ENCODE measurements at regions not wholly inside any gene's neighbourhood (a gene's known extent, or its start where the extent isn't known, plus 50 kb on each side); places are given as distances from the start of the nearest gene placed in this dataset.

GRCh38 chr5:133696006-133696584 lies 83.8 kb upstream of the FSTL4 start:
- Histone ChIP-seq H3K4me3 (ENCODE audit: low read length) (no peak overlapping the region), H3K4me1 (ENCODE audit: control insufficient read depth, insufficient read depth, low read length) (no peaks in the 10 kb centered on the region), H3K9me3 (ENCODE audit: control insufficient read depth, low read length) (peaks cover 8% of the 10 kb centered on the region), H3K36me3 (ENCODE audit: control insufficient read depth, insufficient read depth, low read length, severe bottlenecking) (no peaks in the 10 kb centered on the region), H3K27me3 (replicated peaks; ENCODE audit: control insufficient read depth, insufficient read depth, low read length) (peaks cover 68% of the 10 kb centered on the region), H3K9ac (ENCODE audit: low read length) (no peak overlapping the region)
- DNase-seq (ENCODE audit: low read depth) = no peak

DNA sequence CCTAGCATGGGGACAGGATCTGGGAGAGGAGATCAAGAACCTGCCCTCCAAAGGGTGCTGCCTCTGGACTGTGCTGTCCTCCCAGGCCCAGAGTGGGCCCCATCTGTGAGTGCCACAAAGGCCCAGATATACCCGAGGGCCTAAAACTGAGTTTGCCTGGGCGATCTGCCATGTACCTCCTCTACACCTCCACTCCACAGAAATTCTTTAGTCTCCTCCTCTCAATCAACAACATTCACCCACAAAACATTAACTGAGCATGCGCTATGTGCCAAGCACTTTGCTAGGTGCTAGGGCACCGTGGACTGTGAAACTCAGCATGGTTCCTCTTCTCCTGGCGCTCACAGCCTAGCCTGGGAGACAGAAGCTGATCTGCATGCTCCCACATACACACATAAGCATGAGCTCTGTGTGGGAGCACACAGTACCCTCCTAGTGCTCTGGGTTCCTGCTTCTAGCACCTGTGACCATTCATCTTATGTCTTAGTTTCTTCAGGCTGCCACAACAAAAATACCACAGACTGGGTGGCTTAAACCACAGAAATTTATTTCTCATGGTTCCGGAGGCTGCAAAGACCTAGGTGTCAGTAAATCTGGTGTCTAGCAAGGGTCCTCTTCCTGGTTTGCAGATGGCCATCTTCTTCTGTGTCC lies 82.0 kb upstream of the FSTL4 start:
- H3K4me1 ChIP-seq (ENCODE audit: control insufficient read depth, insufficient read depth, low read length) = no peaks in the 10 kb centered on the region
- H3K9me3 ChIP-seq (ENCODE audit: control insufficient read depth, low read length) = peaks cover 8% of the 10 kb centered on the region
- no peak overlapping the region for H3K9ac ChIP-seq (ENCODE audit: low read length)
- H3K4me3 ChIP-seq (ENCODE audit: low read length) = no peak overlapping the region
- no peaks in the 10 kb centered on the region for H3K36me3 ChIP-seq (ENCODE audit: control insufficient read depth, insufficient read depth, low read length, severe bottlenecking)
- DNase-seq (ENCODE audit: low read depth) = no peak
- peaks cover 78% of the 10 kb centered on the region for H3K27me3 ChIP-seq (replicated peaks; ENCODE audit: control insufficient read depth, insufficient read depth, low read length)

DNA sequence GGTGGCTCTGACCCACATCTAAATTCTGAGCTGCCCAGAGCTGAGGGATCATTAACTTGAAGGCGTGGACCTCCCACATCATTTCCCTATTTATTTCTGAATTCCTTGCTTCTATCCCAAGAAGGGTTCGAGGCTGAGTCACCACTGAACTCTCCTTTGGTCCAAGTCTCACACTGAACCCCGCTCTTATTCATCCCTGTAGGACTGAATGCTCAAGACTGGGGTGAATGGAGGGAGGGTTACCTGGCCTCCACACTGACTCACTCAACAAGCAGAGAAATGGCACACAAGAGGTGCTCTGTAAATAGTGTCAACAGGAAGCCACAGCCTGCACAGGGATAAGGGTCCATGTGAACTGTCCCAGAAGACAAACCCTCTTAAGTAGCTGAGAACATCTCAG lies 79.1 kb upstream of the FSTL4 start:
- Histone ChIP-seq H3K9me3 (ENCODE audit: control insufficient read depth, low read length) (peaks cover 8% of the 10 kb centered on the region), H3K36me3 (ENCODE audit: control insufficient read depth, insufficient read depth, low read length, severe bottlenecking) (no peaks in the 10 kb centered on the region), H3K4me1 (ENCODE audit: control insufficient read depth, insufficient read depth, low read length) (no peaks in the 10 kb centered on the region), H3K27me3 (replicated peaks; ENCODE audit: control insufficient read depth, insufficient read depth, low read length) (peaks cover 84% of the 10 kb centered on the region), H3K9ac (ENCODE audit: low read length) (no peak overlapping the region), H3K4me3 (ENCODE audit: low read length) (no peak overlapping the region)
- DNase-seq (ENCODE audit: low read depth) = no peak

DNA sequence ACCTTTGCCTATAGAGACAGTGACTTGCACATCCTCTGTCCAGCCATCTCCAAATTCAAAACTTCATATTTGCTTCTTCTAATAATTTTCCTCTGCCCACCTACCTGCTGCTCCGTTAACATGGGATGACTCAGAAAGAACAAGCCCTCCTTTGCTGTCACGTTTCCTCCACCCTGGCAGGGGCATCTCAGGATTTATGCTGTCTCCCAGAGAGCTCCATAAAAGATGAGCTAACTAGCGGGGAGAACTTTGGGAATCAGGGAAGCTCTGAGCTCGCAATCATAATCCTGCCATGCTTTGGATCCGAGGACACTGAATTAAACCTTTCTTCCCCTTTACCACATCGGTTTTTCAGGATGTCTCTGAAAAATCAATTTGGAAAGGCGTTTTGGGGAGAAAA lies 78.4 kb upstream of the FSTL4 start:
- peaks cover 84% of the 10 kb centered on the region for H3K27me3 ChIP-seq (replicated peaks; ENCODE audit: control insufficient read depth, insufficient read depth, low read length)
- DNase-seq (ENCODE audit: low read depth) = no peak
- no peaks in the 10 kb centered on the region for H3K4me1 ChIP-seq (ENCODE audit: control insufficient read depth, insufficient read depth, low read length)
- no peak overlapping the region for H3K9ac ChIP-seq (ENCODE audit: low read length)
- H3K36me3 ChIP-seq (ENCODE audit: control insufficient read depth, insufficient read depth, low read length, severe bottlenecking) = no peaks in the 10 kb centered on the region
- H3K4me3 ChIP-seq (ENCODE audit: low read length) = no peak overlapping the region
- peaks cover 8% of the 10 kb centered on the region for H3K9me3 ChIP-seq (ENCODE audit: control insufficient read depth, low read length)

DNA sequence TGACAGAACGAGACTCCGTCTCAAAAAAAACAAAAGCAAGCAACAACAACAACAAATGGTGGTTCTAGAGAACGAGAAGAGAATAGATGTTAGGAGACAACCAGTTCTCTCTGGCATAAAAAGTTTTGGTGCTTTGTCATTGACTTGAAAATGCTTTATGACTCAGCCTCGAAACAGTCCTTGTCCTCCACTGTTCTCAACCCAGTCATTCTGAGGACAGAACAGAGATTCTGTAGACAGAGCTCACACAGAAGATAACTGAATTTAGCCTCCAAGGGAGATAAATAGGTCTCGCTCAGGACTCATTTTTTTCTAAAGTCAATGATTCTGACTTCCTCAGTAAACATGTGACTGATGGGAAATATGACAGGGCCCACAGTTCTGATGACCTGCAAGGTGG lies 76.0 kb upstream of the FSTL4 start:
- peaks cover 91% of the 10 kb centered on the region for H3K27me3 ChIP-seq (replicated peaks; ENCODE audit: control insufficient read depth, insufficient read depth, low read length)
- H3K9ac ChIP-seq (ENCODE audit: low read length) = no peak overlapping the region
- DNase-seq (ENCODE audit: low read depth) = no peak
- H3K9me3 ChIP-seq (ENCODE audit: control insufficient read depth, low read length) = peaks cover 8% of the 10 kb centered on the region
- no peak overlapping the region for H3K4me3 ChIP-seq (ENCODE audit: low read length)
- no peaks in the 10 kb centered on the region for H3K36me3 ChIP-seq (ENCODE audit: control insufficient read depth, insufficient read depth, low read length, severe bottlenecking)
- no peaks in the 10 kb centered on the region for H3K4me1 ChIP-seq (ENCODE audit: control insufficient read depth, insufficient read depth, low read length)

GRCh38 chr5:133687212-133688061 lies 75.1 kb upstream of the FSTL4 start:
- Histone ChIP-seq H3K36me3 (ENCODE audit: control insufficient read depth, insufficient read depth, low read length, severe bottlenecking) (no peaks in the 10 kb centered on the region), H3K9ac (ENCODE audit: low read length) (no peak overlapping the region), H3K9me3 (ENCODE audit: control insufficient read depth, low read length) (peaks cover 2% of the 10 kb centered on the region), H3K4me3 (ENCODE audit: low read length) (no peak overlapping the region), H3K27me3 (replicated peaks; ENCODE audit: control insufficient read depth, insufficient read depth, low read length) (peaks cover 87% of the 10 kb centered on the region), H3K4me1 (ENCODE audit: control insufficient read depth, insufficient read depth, low read length) (no peaks in the 10 kb centered on the region)
- DNase-seq (ENCODE audit: low read depth) = no peak

- Histone ChIP-seq H3K9me3 (ENCODE audit: control insufficient read depth, low read length) (no peaks in the 10 kb centered on the region), H3K9ac (ENCODE audit: low read length) (no peak overlapping the region), H3K4me3 (ENCODE audit: low read length) (no peak overlapping the region), H3K27me3 (replicated peaks; ENCODE audit: control insufficient read depth, insufficient read depth, low read length) (peaks cover 87% of the 10 kb centered on the region), H3K4me1 (ENCODE audit: control insufficient read depth, insufficient read depth, low read length) (no peaks in the 10 kb centered on the region), H3K36me3 (ENCODE audit: control insufficient read depth, insufficient read depth, low read length, severe bottlenecking) (no peaks in the 10 kb centered on the region)
- DNase-seq (ENCODE audit: low read depth) = no peak
Observed at GRCh38 chr5:133686566-133686965, 74.2 kb upstream of the FSTL4 start.

DNA sequence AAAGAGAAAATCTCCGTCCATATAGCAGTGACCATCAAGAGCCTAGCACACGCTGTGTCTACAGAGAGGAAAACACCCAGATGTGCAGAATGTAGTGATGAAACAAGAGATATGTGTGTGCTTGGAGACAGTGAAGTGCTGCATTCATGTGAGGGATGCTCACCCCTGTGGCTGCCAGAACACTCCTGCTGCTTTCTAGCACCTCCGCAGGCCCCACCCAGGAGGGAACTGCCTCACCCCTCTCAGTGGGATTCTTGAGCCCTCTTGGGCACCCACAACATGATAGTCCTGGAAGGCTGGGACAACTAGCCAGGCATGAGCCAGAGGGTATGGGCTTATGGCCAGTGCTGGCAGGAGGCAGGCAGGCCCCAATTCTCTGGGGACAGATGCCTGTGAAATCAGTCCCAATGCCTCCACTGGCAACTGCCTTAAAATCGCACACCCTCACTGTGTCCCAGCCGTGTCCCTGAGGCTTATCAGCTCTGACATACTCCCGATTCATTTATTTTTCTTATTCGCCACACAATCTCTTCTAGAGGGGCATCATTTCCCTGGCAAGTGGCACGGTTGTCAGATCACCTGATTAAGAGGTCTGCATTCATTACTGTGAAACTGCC lies 73.2 kb upstream of the FSTL4 start:
- Histone ChIP-seq H3K36me3 (ENCODE audit: control insufficient read depth, insufficient read depth, low read length, severe bottlenecking) (no peaks in the 10 kb centered on the region), H3K9ac (ENCODE audit: low read length) (no peak overlapping the region), H3K27me3 (replicated peaks; ENCODE audit: control insufficient read depth, insufficient read depth, low read length) (peaks cover 87% of the 10 kb centered on the region), H3K4me1 (ENCODE audit: control insufficient read depth, insufficient read depth, low read length) (no peaks in the 10 kb centered on the region), H3K9me3 (ENCODE audit: control insufficient read depth, low read length) (no peaks in the 10 kb centered on the region), H3K4me3 (ENCODE audit: low read length) (no peak overlapping the region)
- no peak for DNase-seq (ENCODE audit: low read depth)

- no peaks in the 10 kb centered on the region for H3K4me1 ChIP-seq (ENCODE audit: control insufficient read depth, insufficient read depth, low read length)
- H3K36me3 ChIP-seq (ENCODE audit: control insufficient read depth, insufficient read depth, low read length, severe bottlenecking) = no peaks in the 10 kb centered on the region
- no peak for DNase-seq (ENCODE audit: low read depth)
- peaks cover 86% of the 10 kb centered on the region for H3K27me3 ChIP-seq (replicated peaks; ENCODE audit: control insufficient read depth, insufficient read depth, low read length)
- H3K4me3 ChIP-seq (ENCODE audit: low read length) = no peak overlapping the region
- no peak overlapping the region for H3K9ac ChIP-seq (ENCODE audit: low read length)
- H3K9me3 ChIP-seq (ENCODE audit: control insufficient read depth, low read length) = no peaks in the 10 kb centered on the region
Observed at GRCh38 chr5:133683646-133684596, 71.6 kb upstream of the FSTL4 start.

GRCh38 chr5:133682451-133682850 lies 70.1 kb upstream of the FSTL4 start:
- Histone ChIP-seq H3K27me3 (replicated peaks; ENCODE audit: control insufficient read depth, insufficient read depth, low read length) (peaks cover 86% of the 10 kb centered on the region), H3K4me3 (ENCODE audit: low read length) (no peak overlapping the region), H3K4me1 (ENCODE audit: control insufficient read depth, insufficient read depth, low read length) (no peaks in the 10 kb centered on the region), H3K9ac (ENCODE audit: low read length) (no peak overlapping the region), H3K36me3 (ENCODE audit: control insufficient read depth, insufficient read depth, low read length, severe bottlenecking) (no peaks in the 10 kb centered on the region), H3K9me3 (ENCODE audit: control insufficient read depth, low read length) (no peaks in the 10 kb centered on the region)
- no peak for DNase-seq (ENCODE audit: low read depth)

All from adipocyte (in vitro differentiated cells).